NCI-H446 (cell line): ENCODE measurements at regions not wholly inside any gene's neighbourhood (a gene's known extent, or its start where the extent isn't known, plus 50 kb on each side); places are given as distances from the start of the nearest gene placed in this dataset.

Experiments
- DNase-seq, 2 experiments: peaks; one replicate each; lab custom pipeline; 2025; lab: John Stamatoyannopoulos, UW

DNA sequence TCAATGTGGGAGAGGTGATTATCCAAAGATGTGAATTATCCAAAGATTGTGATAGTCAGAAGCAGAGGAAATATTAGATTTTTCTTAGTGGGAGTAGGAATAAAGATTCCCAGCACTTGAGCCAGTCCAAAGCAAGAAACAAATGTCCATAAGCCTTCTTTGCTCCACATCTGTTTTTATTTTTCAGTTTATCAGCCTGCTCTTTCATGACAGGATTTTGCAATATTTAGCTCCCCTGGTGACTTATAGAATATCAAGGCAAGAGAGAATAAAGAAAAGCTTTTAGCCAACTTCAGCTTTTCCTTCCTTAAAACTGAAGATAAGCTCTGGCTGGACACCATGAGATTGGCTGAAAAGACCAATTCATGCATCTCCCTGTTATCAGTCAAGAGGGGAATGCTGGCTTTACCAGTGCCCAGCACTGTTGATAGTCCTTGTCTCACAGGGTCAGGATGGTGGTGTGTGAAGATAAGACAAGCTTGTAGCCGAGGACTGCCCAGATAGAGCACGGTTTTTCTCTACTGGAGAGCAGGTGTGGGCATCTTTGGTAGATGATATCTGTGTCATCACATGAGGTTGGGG is 706.5 kb downstream of the KCNJ2 start:
- DNase-seq, result no peak

DNA sequence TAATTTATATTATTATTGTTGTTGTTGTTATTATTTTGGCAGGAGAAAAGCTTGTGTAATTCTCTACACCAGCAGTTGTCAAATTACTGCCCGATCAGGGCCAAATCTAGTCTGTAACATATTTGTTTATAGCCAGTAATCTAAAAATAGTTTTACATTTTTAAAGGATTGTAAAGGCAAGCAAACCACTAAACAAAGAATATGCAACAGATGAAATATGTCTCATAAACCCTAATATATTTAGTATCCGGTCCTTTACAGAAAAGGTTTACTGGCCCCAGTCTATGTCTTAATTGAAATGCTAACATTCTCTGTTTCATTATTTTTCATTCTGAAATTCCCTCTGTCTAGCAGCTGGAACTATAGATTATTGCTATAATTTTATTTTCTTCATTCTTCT is 709.5 kb downstream of the KCNJ2 start:
- DNase-seq, result no peak

- DNase-seq, result no peak
Measured at GRCh38 chr17:70879401-70879800, 710.1 kb downstream of the KCNJ2 start.

DNA sequence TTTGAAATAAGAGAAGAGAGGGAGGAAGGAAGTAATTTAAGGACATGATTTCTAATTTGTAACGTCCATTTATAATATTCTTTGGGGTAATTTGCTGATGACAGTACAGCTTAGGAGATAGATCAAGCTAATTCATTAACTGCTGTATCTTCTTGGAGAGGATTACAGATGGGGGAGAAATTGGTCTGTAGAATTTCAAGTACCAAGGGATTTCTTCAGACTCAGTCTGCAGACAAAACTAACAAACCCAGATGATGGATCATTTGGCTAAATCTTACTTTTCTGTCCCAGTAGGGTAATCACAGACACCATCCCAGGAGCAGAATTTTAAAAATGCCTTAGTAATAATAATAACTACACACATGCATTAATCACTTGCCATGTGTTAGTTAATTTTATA is 711.8 kb downstream of the KCNJ2 start:
- no peak for DNase-seq

DNA sequence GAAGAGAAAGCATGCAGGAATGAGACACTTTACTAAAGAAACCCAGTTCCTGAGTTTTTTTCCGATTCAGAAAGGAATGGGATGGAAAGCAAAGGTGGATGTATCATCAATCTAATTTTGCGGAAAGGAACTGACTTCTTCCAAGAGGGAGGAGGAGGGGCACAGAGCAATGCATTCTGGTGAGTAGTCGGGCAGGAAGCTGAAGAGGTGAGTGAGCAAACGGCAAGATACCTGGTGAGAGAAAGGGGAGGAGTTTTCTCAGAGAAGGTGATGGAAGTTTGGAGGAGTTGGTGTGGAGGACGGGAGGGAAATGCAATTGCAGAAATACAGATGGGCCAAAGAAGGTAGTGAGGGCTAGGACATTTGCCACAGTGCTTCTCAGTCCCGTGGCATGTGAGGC is 713.2 kb downstream of the KCNJ2 start:
- no peak for DNase-seq

DNA sequence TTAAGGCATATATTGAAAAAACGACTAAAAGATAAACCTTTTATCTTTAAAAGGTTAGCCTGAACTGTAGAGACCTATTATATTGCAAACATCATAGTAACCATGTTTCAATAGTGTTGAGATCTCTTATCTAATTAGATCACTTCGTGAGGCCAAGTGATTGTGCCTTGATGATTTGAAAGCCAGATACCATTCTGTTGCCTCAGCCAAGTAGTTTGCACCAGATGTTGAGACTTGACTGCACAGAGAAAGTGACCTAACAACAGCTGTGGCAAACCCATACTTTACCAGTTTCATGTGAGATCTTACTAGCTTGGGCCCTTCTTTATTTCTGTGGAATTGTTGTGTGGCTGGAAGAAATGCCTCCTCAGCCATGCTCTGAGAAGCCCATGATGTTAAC is 717.3 kb downstream of the KCNJ2 start:
- no peak for DNase-seq

- DNase-seq, result no peak
Measured at GRCh38 chr17:70888324-70888723, 719.0 kb downstream of the KCNJ2 start.

DNA sequence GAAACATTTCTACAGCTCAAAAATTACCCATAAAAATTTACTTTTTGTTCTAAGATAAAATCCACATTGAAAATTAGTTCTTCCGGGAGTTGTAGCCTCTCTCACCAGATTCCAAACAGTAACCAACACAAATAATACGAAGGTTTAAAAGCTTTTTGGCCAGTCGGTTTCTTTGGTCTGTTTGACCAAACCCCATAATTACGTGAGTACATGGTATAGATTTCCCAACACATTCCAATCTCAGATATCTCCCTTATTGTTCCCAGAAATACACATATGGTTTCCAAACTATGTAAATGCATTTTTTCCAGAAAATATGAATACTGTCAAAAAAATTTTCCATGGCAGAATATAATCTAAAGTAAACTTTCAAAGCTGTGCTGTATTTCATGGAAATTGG is 722.0 kb downstream of the KCNJ2 start:
- DNase-seq, result no peak

DNA sequence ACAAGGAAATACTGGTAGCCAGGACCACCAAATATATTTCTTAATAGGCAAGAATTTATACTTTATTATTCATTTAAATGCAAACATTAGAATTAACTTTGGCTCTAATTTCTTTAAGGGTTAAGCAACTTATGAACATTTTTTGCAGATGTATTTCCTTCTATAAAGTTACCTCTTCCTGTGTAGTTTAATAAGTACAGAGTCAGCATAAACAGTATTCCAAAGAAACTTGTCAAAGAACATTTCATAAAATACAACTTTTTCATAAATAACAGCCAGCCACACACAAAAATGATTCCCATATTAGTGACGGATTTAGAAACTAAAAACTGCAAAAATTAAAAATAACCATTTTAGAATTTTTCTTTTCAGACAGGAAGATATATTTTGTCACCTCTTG is 723.2 kb downstream of the KCNJ2 start:
- DNase-seq, result no peak

- DNase-seq, result no peak
Measured at GRCh38 chr17:70896843-70897242, 727.5 kb downstream of the KCNJ2 start.

DNA sequence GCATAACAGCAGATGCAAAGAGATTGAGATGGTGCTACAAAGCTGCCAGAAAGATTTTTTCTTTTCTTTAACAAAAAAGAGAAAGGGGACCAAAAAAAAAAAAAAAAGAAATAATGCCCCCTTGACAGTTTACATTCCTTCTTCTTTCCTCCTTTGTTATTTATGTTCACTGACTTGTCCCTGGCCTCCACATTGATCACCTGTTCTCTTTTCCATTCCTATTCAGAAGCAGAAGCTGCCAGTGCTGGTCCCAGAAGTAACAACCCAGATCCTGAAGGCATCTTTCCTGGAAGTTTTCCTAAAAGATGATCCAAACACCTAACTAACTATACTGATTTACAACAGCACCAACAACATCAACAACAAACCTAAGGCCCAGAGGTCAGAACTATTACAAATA is 728.1 kb downstream of the KCNJ2 start:
- no peak for DNase-seq

DNA sequence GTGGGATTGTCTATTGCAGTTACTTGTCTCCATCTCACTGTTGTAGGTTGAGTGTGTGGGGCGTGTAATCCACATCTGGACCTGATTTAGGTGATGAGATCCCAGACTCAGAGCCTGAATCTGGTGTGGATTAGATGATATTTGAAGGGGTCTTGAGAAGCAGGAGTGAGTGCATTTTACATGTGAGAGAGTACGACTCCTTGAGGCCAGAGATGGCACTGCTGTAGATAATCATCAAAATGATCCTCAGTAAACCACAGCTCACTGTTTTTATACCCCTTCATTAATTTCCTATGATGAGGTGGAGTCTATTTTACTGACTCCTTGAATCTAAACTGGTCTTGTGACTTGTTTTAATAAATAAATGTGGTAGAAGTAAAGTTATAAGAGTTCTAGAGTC is 732.5 kb downstream of the KCNJ2 start:
- DNase-seq, result no peak

GRCh38 chr17:70905796-70906195 is 736.5 kb downstream of the KCNJ2 start:
- DNase-seq, result no peak

DNA sequence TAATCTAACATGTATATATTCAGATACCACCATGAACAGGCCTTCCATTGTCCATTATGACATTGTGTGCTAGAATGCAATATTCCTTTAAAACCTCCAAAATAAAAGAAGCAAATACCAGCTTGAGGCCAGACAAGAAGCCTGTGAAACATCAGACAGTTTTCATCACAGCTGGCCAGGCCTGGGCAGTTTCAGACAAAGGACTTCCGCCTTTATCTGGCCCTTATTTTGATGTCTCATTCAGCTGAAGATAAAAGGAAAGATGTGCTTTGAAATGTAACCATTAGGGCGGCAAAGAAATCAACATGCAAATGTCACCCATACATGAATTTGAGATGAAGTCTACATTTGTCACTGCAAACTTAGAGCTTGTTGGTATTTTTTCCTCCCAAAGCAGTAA is 737.5 kb downstream of the KCNJ2 start:
- DNase-seq, result no peak

- no peak for DNase-seq
Measured at GRCh38 chr17:70912716-70913485, 743.6 kb downstream of the KCNJ2 start.

DNA sequence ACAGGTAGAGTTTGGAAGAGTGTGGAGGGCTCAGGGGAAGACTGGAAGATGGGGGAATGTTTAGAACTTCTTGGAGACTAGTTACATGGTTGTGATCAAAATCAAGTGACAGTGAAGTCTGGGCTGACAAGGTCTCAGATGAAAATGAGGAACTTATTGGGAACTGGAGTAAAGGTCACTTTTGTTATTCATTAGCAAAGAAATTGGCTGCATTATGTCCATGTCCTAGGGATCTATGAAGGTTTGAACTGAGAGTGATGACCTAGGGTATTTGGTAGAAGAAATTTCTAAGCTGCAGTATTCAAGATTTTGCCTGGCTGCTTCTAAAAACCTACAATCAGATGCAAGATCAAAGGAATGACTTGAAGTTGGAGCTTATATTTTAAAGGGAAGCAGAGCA is 747.1 kb downstream of the KCNJ2 start:
- no peak for DNase-seq

DNA sequence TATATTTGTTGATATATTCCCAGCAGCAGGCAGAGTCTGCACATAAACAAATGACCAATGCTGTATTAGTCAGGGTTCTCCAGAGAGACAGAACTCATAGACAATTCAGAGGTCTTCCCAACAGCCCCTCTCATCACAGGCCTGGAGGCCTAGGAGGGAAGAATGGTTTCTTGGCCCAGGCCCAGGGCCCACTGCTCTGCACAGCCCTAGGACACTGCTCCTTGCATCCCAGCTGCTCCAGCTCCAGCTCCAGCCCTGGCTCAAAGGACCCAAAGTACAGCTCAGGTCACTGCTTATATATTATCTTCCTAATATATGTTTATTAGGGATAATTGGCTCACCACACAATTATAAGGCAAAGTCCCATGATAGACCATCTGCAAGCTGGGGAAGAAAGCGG is 749.9 kb downstream of the KCNJ2 start:
- no peak for DNase-seq

DNA sequence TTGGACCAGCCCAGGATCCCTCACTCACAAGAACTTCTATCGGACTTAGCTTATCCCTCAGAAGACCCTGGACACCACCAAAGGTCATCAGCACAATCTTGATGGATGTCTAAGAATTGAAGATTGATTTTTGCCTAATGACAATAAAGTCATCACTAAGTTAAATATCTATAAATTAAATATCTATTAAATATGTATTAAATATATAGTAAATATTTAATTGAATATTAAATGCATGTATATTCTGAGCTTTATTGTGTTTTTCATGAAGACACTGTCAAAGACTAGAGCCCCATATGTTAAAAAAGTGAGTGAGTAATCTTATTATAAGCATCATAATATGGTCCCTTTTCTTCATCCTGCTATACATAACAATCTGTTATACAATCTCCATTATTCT is 751.1 kb downstream of the KCNJ2 start:
- no peak for DNase-seq

DNA sequence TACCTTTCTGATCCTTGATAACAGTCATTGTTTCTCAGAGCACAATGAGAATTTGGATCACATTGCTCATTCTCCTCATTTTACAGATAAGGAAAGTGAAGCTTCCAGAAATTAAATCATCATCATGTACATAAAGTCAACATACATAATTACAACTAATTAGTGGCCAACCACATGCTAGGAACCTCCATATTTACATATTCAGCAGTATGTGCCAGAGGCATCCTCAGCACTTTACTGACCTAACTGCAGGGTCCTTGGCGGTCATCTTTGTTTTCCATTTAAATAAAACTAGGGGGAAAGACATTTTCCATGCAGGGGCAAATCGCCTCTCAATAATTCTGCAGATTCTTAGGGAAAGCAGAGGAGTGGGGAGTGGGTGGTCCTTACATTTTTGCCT is 752.9 kb downstream of the KCNJ2 start:
- no peak for DNase-seq

DNA sequence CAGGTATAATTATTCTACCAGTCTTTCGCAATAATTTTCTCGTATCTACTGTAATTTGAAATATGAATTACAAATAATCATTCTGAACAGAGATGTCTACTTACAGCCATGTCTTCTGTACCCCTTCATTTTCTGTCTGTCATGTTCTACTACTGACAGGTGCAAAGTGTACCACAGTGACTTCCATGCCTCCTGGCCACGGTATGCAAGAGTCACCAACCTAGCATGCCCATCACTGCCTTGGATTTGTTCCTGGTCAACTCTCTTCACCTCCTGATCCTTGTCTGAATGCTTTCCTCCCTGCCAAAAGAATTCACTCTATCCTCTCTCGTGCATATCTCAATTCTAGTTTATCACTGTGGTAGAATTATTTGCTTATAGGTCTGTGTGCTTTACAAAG is 755.4 kb downstream of the KCNJ2 start:
- no peak for DNase-seq

- no peak for DNase-seq
Measured at GRCh38 chr17:70929226-70929625, 759.9 kb downstream of the KCNJ2 start.

- DNase-seq, result no peak
Measured at GRCh38 chr17:70934231-70934630, 764.9 kb downstream of the KCNJ2 start.

DNA sequence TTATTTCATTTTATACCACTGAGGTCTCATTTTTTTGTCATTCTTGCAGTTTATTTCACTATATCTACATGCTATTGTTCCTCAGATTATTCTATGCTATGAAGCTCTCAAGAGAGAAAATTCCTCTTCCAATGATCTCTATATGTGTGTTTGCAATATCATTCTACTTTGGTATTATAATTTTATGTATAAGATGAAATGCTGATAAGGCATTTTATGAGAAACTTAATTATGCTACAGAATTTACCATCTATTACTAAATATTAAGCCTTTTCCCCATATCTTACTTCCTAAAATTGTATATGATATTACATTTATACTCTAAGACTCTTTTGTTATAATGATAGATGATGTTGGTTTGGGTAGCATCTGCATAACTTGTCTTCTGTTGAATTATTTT is 765.5 kb downstream of the KCNJ2 start:
- DNase-seq, result no peak

DNA sequence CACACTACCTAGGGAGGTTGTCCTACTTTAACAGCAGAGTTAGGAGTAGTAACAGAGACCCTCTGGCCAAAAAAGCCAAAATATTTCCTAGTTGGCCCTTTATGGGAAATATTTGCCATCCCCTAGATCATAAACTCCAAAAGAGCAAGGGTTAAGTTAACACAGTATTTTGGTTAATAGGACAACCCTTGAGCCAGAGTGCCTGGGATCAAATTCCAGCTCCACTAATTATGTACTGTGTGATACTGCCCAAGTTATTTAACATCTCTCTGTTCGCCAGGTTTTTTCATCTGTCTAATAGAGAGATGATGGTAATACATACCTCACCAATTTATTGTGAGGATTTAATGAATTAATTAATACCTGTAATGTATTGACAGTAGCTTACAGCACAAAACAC is 767.4 kb downstream of the KCNJ2 start:
- DNase-seq, result no peak
